ENCODE measurements at regions not wholly inside any gene's neighbourhood (a gene's known extent, or its start where the extent isn't known, plus 50 kb on each side); places are given as distances from the start of the nearest gene placed in this dataset.

- no peak overlapping the region for H3K4me3 ChIP-seq
- no peaks in the 10 kb centered on the region for H3K4me1 ChIP-seq
- H3K27ac ChIP-seq, result no peak overlapping the region
- WGBS, 2 donors (ENCODE audit: low coverage in 1 of 2), result 81% methylated on average over 3 of the region's 3 CpGs; no CpG with 5 or more reads in 1 of the 2 donors
- intact Hi-C loops (cut with DNase I; ENCODE audit: low total_unique reads), result no loop called here
- DNase-seq, result no peak
- H3K36me3 ChIP-seq, result no peaks in the 10 kb centered on the region
- in situ Hi-C loops (cut with MboI; ENCODE audit: low pct_ligation_motif_present in 1 of 4, low pct_unique_long_range_greater_than_20kb in 1 of 4, low sequenced_read_pairs in 3 of 4), result no loop called here
- no peaks in the 10 kb centered on the region for H3K9me3 ChIP-seq
- TF ChIP-seq POLR2AphosphoS5 (IDR thresholded peaks at IDR 0.05) (no peak), EP300 (IDR thresholded peaks at IDR 0.05; ENCODE audit: low read depth) (no peak), POLR2A (IDR thresholded peaks at IDR 0.05) (no peak), CTCF (IDR thresholded peaks at IDR 0.05) (no peak)
- no peaks in the 10 kb centered on the region for H3K27me3 ChIP-seq
Measured at GRCh38 chr4:187449702-187450101, 545.9 kb upstream of the ZFP42 start.

- H3K4me3 ChIP-seq, result no peak overlapping the region
- H3K36me3 ChIP-seq, result no peaks in the 10 kb centered on the region
- H3K4me1 ChIP-seq, result no peaks in the 10 kb centered on the region
- intact Hi-C loops (cut with DNase I; ENCODE audit: low total_unique reads) (no loop called here), in situ Hi-C loops (cut with MboI; ENCODE audit: low pct_ligation_motif_present in 1 of 4, low pct_unique_long_range_greater_than_20kb in 1 of 4, low sequenced_read_pairs in 3 of 4) (no loop called here)
- no peaks in the 10 kb centered on the region for H3K27me3 ChIP-seq
- whole genome bisulfite sequencing, 2 donors (ENCODE audit: low coverage in 1 of 2), result 87 to 93% methylated on average over 6 to 8 of the region's 8 CpGs
- no peak for DNase-seq
- H3K27ac ChIP-seq, result no peak overlapping the region
- no peaks in the 10 kb centered on the region for H3K9me3 ChIP-seq
- TF ChIP-seq CTCF (IDR thresholded peaks at IDR 0.05) (no peak), EP300 (IDR thresholded peaks at IDR 0.05; ENCODE audit: low read depth) (no peak), POLR2AphosphoS5 (IDR thresholded peaks at IDR 0.05) (no peak), POLR2A (IDR thresholded peaks at IDR 0.05) (no peak)
Measured at GRCh38 chr4:187451776-187452175, 543.8 kb upstream of the ZFP42 start.

- WGBS, 2 donors (ENCODE audit: low coverage in 1 of 2), result 56 to 63% methylated on average over 3 of the region's 3 CpGs
- Histone ChIP-seq H3K27me3 (no peaks in the 10 kb centered on the region), H3K4me1 (no peaks in the 10 kb centered on the region), H3K9me3 (no peaks in the 10 kb centered on the region), H3K27ac (no peak overlapping the region), H3K36me3 (no peaks in the 10 kb centered on the region), H3K4me3 (no peak overlapping the region)
- no peak for TF ChIP-seq POLR2AphosphoS5 (IDR thresholded peaks at IDR 0.05)
- no peak for TF ChIP-seq CTCF (IDR thresholded peaks at IDR 0.05)
- TF ChIP-seq EP300 (IDR thresholded peaks at IDR 0.05; ENCODE audit: low read depth), result no peak
- no peak for TF ChIP-seq POLR2A (IDR thresholded peaks at IDR 0.05)
- intact Hi-C loops (cut with DNase I; ENCODE audit: low total_unique reads), result no loop called here
- DNase-seq, result no peak
- in situ Hi-C loops (cut with MboI; ENCODE audit: low pct_ligation_motif_present in 1 of 4, low pct_unique_long_range_greater_than_20kb in 1 of 4, low sequenced_read_pairs in 3 of 4), result no loop called here
Measured at GRCh38 chr4:187460016-187460415, 535.6 kb upstream of the ZFP42 start.

- H3K27me3 ChIP-seq, result no peaks in the 10 kb centered on the region
- in situ Hi-C loops (cut with MboI; ENCODE audit: low pct_ligation_motif_present in 1 of 4, low pct_unique_long_range_greater_than_20kb in 1 of 4, low sequenced_read_pairs in 3 of 4) (no loop called here), intact Hi-C loops (cut with DNase I; ENCODE audit: low total_unique reads) (no loop called here)
- DNase-seq, result no peak
- no peak overlapping the region for H3K4me3 ChIP-seq
- H3K4me1 ChIP-seq, result no peaks in the 10 kb centered on the region
- no peak for TF ChIP-seq POLR2A (IDR thresholded peaks at IDR 0.05)
- no peak for TF ChIP-seq CTCF (IDR thresholded peaks at IDR 0.05)
- no peak for TF ChIP-seq POLR2AphosphoS5 (IDR thresholded peaks at IDR 0.05)
- TF ChIP-seq EP300 (IDR thresholded peaks at IDR 0.05; ENCODE audit: low read depth), result no peak
- H3K27ac ChIP-seq, result no peak overlapping the region
- no peaks in the 10 kb centered on the region for H3K36me3 ChIP-seq
- no peaks in the 10 kb centered on the region for H3K9me3 ChIP-seq
Measured at GRCh38 chr4:187464573-187464972, 531.0 kb upstream of the ZFP42 start.

All from transverse colon (tissue), 4 donors.